D721Med (cell line): ENCODE measurements at regions not wholly inside any gene's neighbourhood (a gene's known extent, or its start where the extent isn't known, plus 50 kb on each side); places are given as distances from the start of the nearest gene placed in this dataset.

ENCODE experiments used
- DNase-seq: peaks from one replicate; pipeline ENCODE4 v3.0.0; 2011; ENCODE audit warnings: low spot score; ENCODE audit not compliant: insufficient read length
- FAIRE-seq: peaks from 2 replicates; lab custom pipeline; 2011; peaks lifted over from hg19 to GRCh38; lab: Jason Lieb, UNC
- CTCF ChIP-seq: IDR thresholded peaks from 2 replicates; pipeline ENCODE4 v1.5.1; 2012; ENCODE audit warnings: mild to moderate bottlenecking, control low read depth; ENCODE audit not compliant: insufficient read depth; ENCODE audit errors: missing control alignments

GRCh38 chr18:78901923-78902794, 77.5 kb upstream of the SALL3 start:
- no peak for TF ChIP-seq CTCF
- FAIRE-seq, result no peak
- DNase-seq, result no peak

- FAIRE-seq (no peak), DNase-seq (no peak)
- TF ChIP-seq CTCF, result no peak
These were observed 76.7 kb upstream of the SALL3 start for GRCh38 chr18:78902795-78903435.

- DNase-seq (no peak), FAIRE-seq (no peak)
- TF ChIP-seq CTCF, result no peak
These were observed 76.0 kb upstream of the SALL3 start for GRCh38 chr18:78903436-78904178.

GRCh38 chr18:78904179-78904531, 75.5 kb upstream of the SALL3 start:
- FAIRE-seq (no peak), DNase-seq (no peak)
- no peak for TF ChIP-seq CTCF

- FAIRE-seq, result no peak
- no peak for DNase-seq
- no peak for TF ChIP-seq CTCF
These were observed 74.3 kb upstream of the SALL3 start for GRCh38 chr18:78905334-78905733.

- no peak for TF ChIP-seq CTCF
- DNase-seq (no peak), FAIRE-seq (no peak)
These were observed 73.6 kb upstream of the SALL3 start for GRCh38 chr18:78906066-78906465.
